K562 (cell line): ENCODE measurements at regions not wholly inside any gene's neighbourhood (a gene's known extent, or its start where the extent isn't known, plus 50 kb on each side); places are given as distances from the start of the nearest gene placed in this dataset.

Experiments used
- CREB1 ChIP-seq, 2 experiments: sonication (generic) in 1 of 2; formaldehyde crosslinking in 1 of 2; IDR thresholded peaks; 2 replicates each; pipeline versions ENCODE4 v1.6.1 to v1.8.0; 2012 to 2022; ENCODE audit warnings: inconsistent platforms in 1 of 2, mild to moderate bottlenecking in 1 of 2, missing genetic modification reagents in 1 of 2, moderate library complexity in 1 of 2
- LARP7 ChIP-seq: fragments of 450-650 bp; IDR thresholded peaks from 2 replicates; pipeline ENCODE4 v1.6.1; 2016
- RB1 ChIP-seq: fragments of 450-650 bp; IDR thresholded peaks from 2 replicates; pipeline ENCODE4 v1.6.1; 2017; ENCODE audit warnings: low read depth, mild to moderate bottlenecking
- TBL1XR1 ChIP-seq, 2 experiments: IDR thresholded peaks; 2 replicates each; pipeline ENCODE4 v1.6.1; 2012; ENCODE audit warnings: improper control_type of control experiment in 2 of 2, low read length in 2 of 2, mild to moderate bottlenecking in 1 of 2
- ZBED1 ChIP-seq: IDR thresholded peaks from 2 replicates; pipeline ENCODE4 v1.6.1; 2014
- ZBTB7A ChIP-seq: IDR thresholded peaks from 2 replicates; pipeline ENCODE4 v1.6.1; 2011; ENCODE audit warnings: low read depth, mild to moderate bottlenecking, low read length, moderate library complexity, borderline replicate concordance; ENCODE audit not compliant: control insufficient read depth
- ZNF175 ChIP-seq: fragments of 200-800 bp; sonication (Bioruptor generic); IDR thresholded peaks from 2 replicates; pipeline ENCODE4 v1.6.1; 2016; ENCODE audit warnings: low read depth, mild to moderate bottlenecking, missing genetic modification characterization, missing compliant biosample characterization
- ZNF24 ChIP-seq: fragments of 450-650 bp; IDR thresholded peaks from 2 replicates; pipeline ENCODE4 v1.6.1; 2016
- TF ChIP-seq, protein P1 (sequence below): fragments of 450-650 bp; IDR thresholded peaks from 2 replicates; pipeline ENCODE4 v1.6.1; 2018; ENCODE audit not compliant: partially characterized antibody

DNA sequence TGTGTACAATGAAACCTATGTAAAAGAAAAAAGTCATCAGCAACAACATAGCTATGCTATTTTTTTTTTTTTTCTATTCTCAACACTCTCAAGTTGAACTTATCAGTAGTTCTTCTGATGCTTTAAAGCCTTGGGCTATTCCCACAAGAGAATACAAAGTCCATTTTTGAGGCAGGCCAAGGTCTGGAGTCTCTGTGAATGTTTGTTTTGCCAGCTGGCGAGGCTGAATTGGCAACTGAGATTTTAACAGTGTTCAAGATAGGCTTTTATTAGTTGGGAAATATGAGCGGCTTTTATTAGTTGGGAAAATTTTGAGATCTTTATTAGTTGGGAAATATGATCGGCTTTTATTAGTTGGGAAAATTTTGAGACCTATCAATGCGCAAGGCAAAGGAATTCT, 336.6 kb downstream of the SLITRK2 start (continued):
- TF ChIP-seq ZNF24: no peak
- no peak for TF ChIP-seq TBL1XR1 (IDR thresholded peaks at IDR 0.05; ENCODE audit: low read length in 2 of 2)
- TF ChIP-seq RB1: no peak
- TF ChIP-seq CREB1 (IDR thresholded peaks at IDR 0.05): no peak
- no peak for TF ChIP-seq CREB1 (CRISPR knock-in tag; IDR thresholded peaks at IDR 0.05)
- TF ChIP-seq, protein P1, sequence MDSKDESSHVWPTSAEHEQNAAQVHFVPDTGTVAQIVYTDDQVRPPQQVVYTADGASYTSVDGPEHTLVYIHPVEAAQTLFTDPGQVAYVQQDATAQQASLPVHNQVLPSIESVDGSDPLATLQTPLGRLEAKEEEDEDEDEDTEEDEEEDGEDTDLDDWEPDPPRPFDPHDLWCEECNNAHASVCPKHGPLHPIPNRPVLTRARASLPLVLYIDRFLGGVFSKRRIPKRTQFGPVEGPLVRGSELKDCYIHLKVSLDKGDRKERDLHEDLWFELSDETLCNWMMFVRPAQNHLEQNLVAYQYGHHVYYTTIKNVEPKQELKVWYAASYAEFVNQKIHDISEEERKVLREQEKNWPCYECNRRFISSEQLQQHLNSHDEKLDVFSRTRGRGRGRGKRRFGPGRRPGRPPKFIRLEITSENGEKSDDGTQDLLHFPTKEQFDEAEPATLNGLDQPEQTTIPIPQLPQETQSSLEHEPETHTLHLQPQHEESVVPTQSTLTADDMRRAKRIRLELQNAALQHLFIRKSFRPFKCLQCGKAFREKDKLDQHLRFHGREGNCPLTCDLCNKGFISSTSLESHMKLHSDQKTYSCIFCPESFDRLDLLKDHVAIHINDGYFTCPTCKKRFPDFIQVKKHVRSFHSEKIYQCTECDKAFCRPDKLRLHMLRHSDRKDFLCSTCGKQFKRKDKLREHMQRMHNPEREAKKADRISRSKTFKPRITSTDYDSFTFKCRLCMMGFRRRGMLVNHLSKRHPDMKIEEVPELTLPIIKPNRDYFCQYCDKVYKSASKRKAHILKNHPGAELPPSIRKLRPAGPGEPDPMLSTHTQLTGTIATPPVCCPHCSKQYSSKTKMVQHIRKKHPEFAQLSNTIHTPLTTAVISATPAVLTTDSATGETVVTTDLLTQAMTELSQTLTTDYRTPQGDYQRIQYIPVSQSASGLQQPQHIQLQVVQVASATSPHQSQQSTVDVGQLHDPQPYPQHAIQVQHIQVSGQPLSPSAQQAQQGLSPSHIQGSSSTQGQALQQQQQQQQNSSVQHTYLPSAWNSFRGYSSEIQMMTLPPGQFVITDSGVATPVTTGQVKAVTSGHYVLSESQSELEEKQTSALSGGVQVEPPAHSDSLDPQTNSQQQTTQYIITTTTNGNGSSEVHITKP: no peak
- TF ChIP-seq ZBED1: no peak
- TF ChIP-seq LARP7: no peak
- no peak for TF ChIP-seq ZBTB7A
- no peak for TF ChIP-seq ZNF175 (CRISPR knock-in tag)
